Neural cell (in vitro differentiated cells): ENCODE measurements at regions not wholly inside any gene's neighbourhood (a gene's known extent, or its start where the extent isn't known, plus 50 kb on each side); places are given as distances from the start of the nearest gene placed in this dataset.

ENCODE experiments used
- EP300 ChIP-seq: fragments of 450-650 bp; conservative IDR thresholded peaks from 2 replicates; pipeline ENCODE4 v1.6.1; 2014; ENCODE audit warnings: antibody characterized with exemption, mild to moderate bottlenecking, moderate library complexity; ENCODE audit not compliant: poor library complexity, severe bottlenecking
- POLR2AphosphoS5 ChIP-seq: IDR thresholded peaks from 2 replicates; pipeline ENCODE4 v1.6.1; 2012
- REST ChIP-seq: IDR thresholded peaks from 2 replicates; pipeline ENCODE4 v1.6.1; 2012; ENCODE audit warnings: borderline replicate concordance
- TAF1 ChIP-seq: IDR thresholded peaks from 2 replicates; pipeline ENCODE4 v1.6.1; 2012; ENCODE audit warnings: low read depth
- TF ChIP-seq, protein P1 (sequence below): fragments of 450-650 bp; IDR thresholded peaks from 2 replicates; pipeline ENCODE4 v1.5.1; 2014; ENCODE audit warnings: antibody characterized with exemption, mild to moderate bottlenecking, moderate library complexity; ENCODE audit not compliant: poor library complexity, severe bottlenecking

GRCh38 chr11:110947096-110947495 is 234.9 kb upstream of the ARHGAP20 start:
- TF ChIP-seq, protein P1, sequence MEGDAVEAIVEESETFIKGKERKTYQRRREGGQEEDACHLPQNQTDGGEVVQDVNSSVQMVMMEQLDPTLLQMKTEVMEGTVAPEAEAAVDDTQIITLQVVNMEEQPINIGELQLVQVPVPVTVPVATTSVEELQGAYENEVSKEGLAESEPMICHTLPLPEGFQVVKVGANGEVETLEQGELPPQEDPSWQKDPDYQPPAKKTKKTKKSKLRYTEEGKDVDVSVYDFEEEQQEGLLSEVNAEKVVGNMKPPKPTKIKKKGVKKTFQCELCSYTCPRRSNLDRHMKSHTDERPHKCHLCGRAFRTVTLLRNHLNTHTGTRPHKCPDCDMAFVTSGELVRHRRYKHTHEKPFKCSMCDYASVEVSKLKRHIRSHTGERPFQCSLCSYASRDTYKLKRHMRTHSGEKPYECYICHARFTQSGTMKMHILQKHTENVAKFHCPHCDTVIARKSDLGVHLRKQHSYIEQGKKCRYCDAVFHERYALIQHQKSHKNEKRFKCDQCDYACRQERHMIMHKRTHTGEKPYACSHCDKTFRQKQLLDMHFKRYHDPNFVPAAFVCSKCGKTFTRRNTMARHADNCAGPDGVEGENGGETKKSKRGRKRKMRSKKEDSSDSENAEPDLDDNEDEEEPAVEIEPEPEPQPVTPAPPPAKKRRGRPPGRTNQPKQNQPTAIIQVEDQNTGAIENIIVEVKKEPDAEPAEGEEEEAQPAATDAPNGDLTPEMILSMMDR, result no peak
- TF ChIP-seq POLR2AphosphoS5, result no peak
- TF ChIP-seq EP300, result no peak
- no peak for TF ChIP-seq TAF1
- no peak for TF ChIP-seq REST
